GM19043 (cell line): ENCODE measurements at regions not wholly inside any gene's neighbourhood (a gene's known extent, or its start where the extent isn't known, plus 50 kb on each side); places are given as distances from the start of the nearest gene placed in this dataset.

ENCODE experiments used
- ATAC-seq: cut with Tn5 transposase; IDR thresholded peaks from one replicate; pipeline ENCODE4 v1.9.1; 2021; ENCODE audit warnings: low read depth; ENCODE audit not compliant: unreplicated experiment

GRCh38 chr5:113896789-113897188 is 383.3 kb downstream of the YTHDC2 start:
- no peak for ATAC-seq

- no peak for ATAC-seq
Observed at GRCh38 chr5:113897748-113898147, 384.3 kb downstream of the YTHDC2 start.

- ATAC-seq: no peak
Observed at GRCh38 chr5:113900141-113900540, 386.6 kb downstream of the YTHDC2 start.

GRCh38 chr5:113900816-113901215 is 387.3 kb downstream of the YTHDC2 start:
- no peak for ATAC-seq

- ATAC-seq: no peak
Observed at GRCh38 chr5:113901718-113902117, 388.2 kb downstream of the YTHDC2 start.

GRCh38 chr5:113902917-113903660 is 389.6 kb downstream of the YTHDC2 start:
- no peak for ATAC-seq

GRCh38 chr5:113909782-113910181 is 396.3 kb downstream of the YTHDC2 start:
- ATAC-seq: no peak

- ATAC-seq: no peak
Observed at GRCh38 chr5:113917997-113918396, 404.5 kb downstream of the YTHDC2 start.

GRCh38 chr5:113922343-113922742 is 408.8 kb downstream of the YTHDC2 start:
- no peak for ATAC-seq

- no peak for ATAC-seq
Observed at GRCh38 chr5:113935453-113935852, 422.0 kb downstream of the YTHDC2 start.

GRCh38 chr5:113937301-113937700 is 423.8 kb downstream of the YTHDC2 start:
- ATAC-seq: no peak

GRCh38 chr5:113939988-113940387 is 421.9 kb upstream of the KCNN2 start:
- no peak for ATAC-seq

- ATAC-seq: no peak
Observed at GRCh38 chr5:113950186-113950585, 411.7 kb upstream of the KCNN2 start.

GRCh38 chr5:113965225-113965624 is 396.6 kb upstream of the KCNN2 start:
- ATAC-seq: no peak

- ATAC-seq: no peak
Observed at GRCh38 chr5:113969901-113970300, 392.0 kb upstream of the KCNN2 start.

- no peak for ATAC-seq
Observed at GRCh38 chr5:113971454-113971853, 390.4 kb upstream of the KCNN2 start.

- no peak for ATAC-seq
Observed at GRCh38 chr5:113974976-113975375, 386.9 kb upstream of the KCNN2 start.

- ATAC-seq: no peak
Observed at GRCh38 chr5:113984928-113985327, 376.9 kb upstream of the KCNN2 start.

GRCh38 chr5:113985505-113985904 is 376.4 kb upstream of the KCNN2 start:
- no peak for ATAC-seq

- no peak for ATAC-seq
Observed at GRCh38 chr5:113989278-113989912, 372.5 kb upstream of the KCNN2 start.

- no peak for ATAC-seq
Observed at GRCh38 chr5:113989913-113990305, 372.0 kb upstream of the KCNN2 start.

- no peak for ATAC-seq
Observed at GRCh38 chr5:114001076-114001475, 360.8 kb upstream of the KCNN2 start.
